Sigmoid colon (tissue), 6 donors: ENCODE measurements at regions not wholly inside any gene's neighbourhood (a gene's known extent, or its start where the extent isn't known, plus 50 kb on each side); places are given as distances from the start of the nearest gene placed in this dataset.

Source experiments
- DNase-seq: peaks from one replicate; pipeline ENCODE4 v3.0.0-alpha.2; 2019
- H3K27ac ChIP-seq, 4 donors: fragments of 200-600 bp; sonication (generic); one replicate each; pipeline ENCODE4 v1.5.1; 2016 to 2019; ENCODE audit warnings: mild to moderate bottlenecking in 1 of 4
- H3K27me3 ChIP-seq, 3 donors: fragments of 200-600 bp; sonication (generic); one replicate each; pipeline ENCODE4 v1.5.1; 2019; ENCODE audit warnings: mild to moderate bottlenecking in 1 of 3
- H3K36me3 ChIP-seq, 4 donors: fragments of 200-600 bp; sonication (generic); one replicate each; pipeline ENCODE4 v1.5.1; 2016 to 2019
- H3K4me1 ChIP-seq, 4 donors: fragments of 200-600 bp; sonication (generic); one replicate each; pipeline ENCODE4 v1.5.1; 2017 to 2019
- H3K4me3 ChIP-seq, 4 donors: fragments of 200-600 bp; sonication (generic); one replicate each; pipeline ENCODE4 v1.5.1; 2017 to 2019; ENCODE audit warnings: mild to moderate bottlenecking in 2 of 4, moderate library complexity in 1 of 4
- H3K9me3 ChIP-seq, 4 donors: fragments of 200-600 bp in 3 of 4; sonication (generic) in 3 of 4; one replicate each; pipeline versions ENCODE4 v1.5.1 to v1.6.1; 2013 to 2019
- EP300 ChIP-seq, 4 donors: sonication (generic); formaldehyde crosslinking; IDR thresholded peaks; one replicate each; pipeline ENCODE4 v1.6.1; 2017; ENCODE audit warnings: antibody characterized with exemption in 4 of 4
- POLR2A ChIP-seq, 2 donors: fragments of 450-650 bp; IDR thresholded peaks; one replicate each; pipeline ENCODE4 v1.6.1; 2016; ENCODE audit warnings: antibody characterized with exemption in 2 of 2, mild to moderate bottlenecking in 2 of 2, moderate library complexity in 2 of 2
- POLR2AphosphoS5 ChIP-seq, 4 donors: sonication (generic); formaldehyde crosslinking; IDR thresholded peaks; one replicate each; pipeline ENCODE4 v1.6.1; 2017; ENCODE audit warnings: antibody characterized with exemption in 4 of 4
- WGBS, 2 donors: extraction: QIAGEN DNeasy Blood & Tissue Kit; methylation state at CpG; one replicate each; pipeline ENCODE4 v1.1.7; 2013; 5-methylcytosine and 5-hydroxymethylcytosine counted together
- intact Hi-C: fragments of 100-400 bp; cut with DNase I; formaldehyde crosslinking; loops from one replicate; pipeline ENCODE4 v1.15.1; 2023
- TF ChIP-seq, protein P1 (sequence below), 4 experiments: fragments of 450-650 bp in 3 of 4; fragments of 200-600 bp in 1 of 4; IDR thresholded peaks; one replicate each; pipeline ENCODE4 v1.5.1; 2016 to 2019; ENCODE audit warnings: antibody characterized with exemption in 4 of 4, mild to moderate bottlenecking in 3 of 4, moderate library complexity in 2 of 4
- donor health status: healthy with polysubstance abuse.
- donor health status: healthy.

DNA sequence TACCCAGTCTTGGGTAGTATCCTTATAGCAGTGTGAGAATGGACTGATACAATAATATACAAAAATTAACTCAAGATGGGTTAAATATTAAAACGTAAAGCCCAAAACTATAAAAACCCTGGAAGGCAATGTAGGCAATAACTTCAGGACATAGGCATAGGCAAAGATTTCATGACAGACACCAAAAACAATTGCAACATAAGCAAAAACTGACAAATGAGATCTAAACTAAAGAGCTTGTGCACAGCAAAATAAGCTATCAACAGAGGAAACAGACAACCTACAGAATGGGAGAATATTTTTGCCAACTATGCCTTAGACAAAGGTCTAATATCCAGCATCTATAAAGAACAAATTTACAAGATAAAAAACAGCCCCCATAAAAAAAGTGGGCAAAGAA is 204.8 kb upstream of the CCDC54 start:
- TF ChIP-seq EP300 (IDR thresholded peaks at IDR 0.05) (no peak), POLR2AphosphoS5 (IDR thresholded peaks at IDR 0.05) (no peak), POLR2A (IDR thresholded peaks at IDR 0.05) (no peak)
- TF ChIP-seq, protein P1, sequence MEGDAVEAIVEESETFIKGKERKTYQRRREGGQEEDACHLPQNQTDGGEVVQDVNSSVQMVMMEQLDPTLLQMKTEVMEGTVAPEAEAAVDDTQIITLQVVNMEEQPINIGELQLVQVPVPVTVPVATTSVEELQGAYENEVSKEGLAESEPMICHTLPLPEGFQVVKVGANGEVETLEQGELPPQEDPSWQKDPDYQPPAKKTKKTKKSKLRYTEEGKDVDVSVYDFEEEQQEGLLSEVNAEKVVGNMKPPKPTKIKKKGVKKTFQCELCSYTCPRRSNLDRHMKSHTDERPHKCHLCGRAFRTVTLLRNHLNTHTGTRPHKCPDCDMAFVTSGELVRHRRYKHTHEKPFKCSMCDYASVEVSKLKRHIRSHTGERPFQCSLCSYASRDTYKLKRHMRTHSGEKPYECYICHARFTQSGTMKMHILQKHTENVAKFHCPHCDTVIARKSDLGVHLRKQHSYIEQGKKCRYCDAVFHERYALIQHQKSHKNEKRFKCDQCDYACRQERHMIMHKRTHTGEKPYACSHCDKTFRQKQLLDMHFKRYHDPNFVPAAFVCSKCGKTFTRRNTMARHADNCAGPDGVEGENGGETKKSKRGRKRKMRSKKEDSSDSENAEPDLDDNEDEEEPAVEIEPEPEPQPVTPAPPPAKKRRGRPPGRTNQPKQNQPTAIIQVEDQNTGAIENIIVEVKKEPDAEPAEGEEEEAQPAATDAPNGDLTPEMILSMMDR (IDR thresholded peaks at IDR 0.05), result no peak
- Histone ChIP-seq H3K4me1 (no peaks in the 10 kb centered on the region), H3K4me3 (no peak overlapping the region), H3K36me3 (no peaks in the 10 kb centered on the region), H3K27ac (no peak overlapping the region), H3K9me3 (peaks cover 0 to 8% (median 4%) of the 10 kb centered on the region in 4 donors), H3K27me3 (no peaks in the 10 kb centered on the region)
- intact Hi-C loops, result no loop called here
- WGBS, 2 donors, result 86 to 95% methylated on average over 1 of the region's 1 CpG
- no peak for DNase-seq

DNA sequence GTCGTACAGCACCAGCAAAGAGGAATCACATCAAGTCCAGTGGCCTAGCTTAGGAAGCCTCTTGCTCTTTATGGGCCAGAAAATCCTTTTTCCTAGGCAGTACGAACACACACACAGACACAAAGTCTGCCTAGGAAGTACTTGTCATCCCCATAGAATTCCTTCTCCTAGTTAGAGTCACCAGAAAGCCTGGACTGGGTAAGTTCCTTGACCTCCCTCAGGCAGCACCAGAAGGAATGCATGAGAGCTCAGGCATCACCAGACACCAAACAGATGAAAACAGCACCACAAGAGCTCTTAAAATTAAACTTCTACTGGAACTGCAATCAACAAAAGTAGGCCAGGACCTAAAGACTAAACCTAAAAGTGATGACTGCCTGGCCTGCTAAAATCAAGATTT is 192.9 kb upstream of the CCDC54 start:
- Histone ChIP-seq H3K4me3 (no peak overlapping the region), H3K36me3 (no peaks in the 10 kb centered on the region), H3K9me3 (no peaks in the 10 kb centered on the region), H3K27ac (no peak overlapping the region), H3K27me3 (no peaks in the 10 kb centered on the region), H3K4me1 (no peaks in the 10 kb centered on the region)
- intact Hi-C loops, result no loop called here
- WGBS, 2 donors, result 84 to 85% methylated on average over 2 of the region's 2 CpGs
- DNase-seq, result no peak
- TF ChIP-seq POLR2AphosphoS5 (IDR thresholded peaks at IDR 0.05) (no peak), EP300 (IDR thresholded peaks at IDR 0.05) (no peak), POLR2A (IDR thresholded peaks at IDR 0.05) (no peak)
- TF ChIP-seq, protein P1 (IDR thresholded peaks at IDR 0.05), result no peak

DNA sequence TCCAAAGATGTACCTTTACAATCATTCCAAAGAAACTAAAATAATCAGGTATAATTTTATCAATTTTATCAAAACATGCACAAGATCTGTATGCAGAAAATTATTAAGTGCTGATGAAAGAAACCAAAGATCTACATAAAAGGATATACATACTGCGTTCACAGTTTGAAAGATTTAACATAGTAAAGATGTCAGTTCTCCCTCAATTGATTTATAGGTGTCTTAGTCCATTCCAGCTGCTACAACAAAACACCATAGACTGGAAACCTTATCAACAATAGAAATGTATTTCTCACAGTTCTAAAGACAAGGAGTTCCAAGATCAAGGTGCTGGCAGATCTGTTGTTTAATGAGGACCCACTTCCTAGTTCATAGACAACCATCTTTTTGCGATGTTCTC is 189.0 kb upstream of the CCDC54 start:
- intact Hi-C loops, result no loop called here
- no peak for DNase-seq
- no peak overlapping the region for H3K27ac ChIP-seq
- no peak for TF ChIP-seq EP300 (IDR thresholded peaks at IDR 0.05)
- no peak for TF ChIP-seq POLR2A (IDR thresholded peaks at IDR 0.05)
- TF ChIP-seq POLR2AphosphoS5 (IDR thresholded peaks at IDR 0.05), result no peak
- TF ChIP-seq, protein P1 (IDR thresholded peaks at IDR 0.05), result no peak
- no peaks in the 10 kb centered on the region for H3K27me3 ChIP-seq
- no peak overlapping the region for H3K4me3 ChIP-seq
- H3K9me3 ChIP-seq, result no peaks in the 10 kb centered on the region
- 42 to 81% methylated on average over 2 of the region's 2 CpGs for WGBS, 2 donors
- no peaks in the 10 kb centered on the region for H3K36me3 ChIP-seq
- no peaks in the 10 kb centered on the region for H3K4me1 ChIP-seq

DNA sequence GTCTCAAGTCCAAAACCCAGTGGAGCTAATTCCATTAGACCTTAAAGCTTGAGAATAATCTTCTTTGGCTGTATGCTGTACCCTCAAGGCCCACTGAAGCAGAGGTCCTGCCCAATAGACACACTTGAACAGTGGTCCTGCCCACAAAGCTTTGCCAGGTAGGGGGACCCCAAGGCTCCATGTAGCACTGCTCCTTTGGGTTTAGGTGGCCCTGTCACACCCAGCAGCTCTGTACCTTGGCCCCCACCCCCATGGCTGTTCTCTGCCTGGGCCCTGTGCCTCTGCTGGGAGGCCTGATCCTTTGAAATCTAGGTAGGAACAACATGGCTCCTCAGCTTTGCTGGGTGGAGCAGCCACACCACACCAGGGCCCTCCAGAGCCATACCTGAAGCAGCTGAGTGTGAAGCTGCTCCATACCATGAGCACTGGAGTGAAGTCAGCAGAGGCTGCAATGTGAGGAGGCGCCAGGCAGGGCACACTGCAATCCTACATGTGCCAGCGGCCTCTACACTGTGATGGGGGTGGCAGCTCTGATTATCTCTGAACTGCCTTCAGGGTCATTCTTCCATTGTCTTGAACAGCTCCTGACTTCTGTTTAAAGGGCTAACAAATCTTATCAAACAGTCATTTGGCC is 188.0 kb upstream of the CCDC54 start:
- H3K36me3 ChIP-seq, result no peaks in the 10 kb centered on the region
- H3K27ac ChIP-seq, result no peak overlapping the region
- DNase-seq, result no peak
- H3K4me3 ChIP-seq, result no peak overlapping the region
- intact Hi-C loops, result no loop called here
- WGBS, 2 donors, result 85 to 91% methylated on average over 2 of the region's 2 CpGs
- no peaks in the 10 kb centered on the region for H3K9me3 ChIP-seq
- no peak for TF ChIP-seq POLR2AphosphoS5 (IDR thresholded peaks at IDR 0.05)
- H3K4me1 ChIP-seq, result no peaks in the 10 kb centered on the region
- no peaks in the 10 kb centered on the region for H3K27me3 ChIP-seq

DNA sequence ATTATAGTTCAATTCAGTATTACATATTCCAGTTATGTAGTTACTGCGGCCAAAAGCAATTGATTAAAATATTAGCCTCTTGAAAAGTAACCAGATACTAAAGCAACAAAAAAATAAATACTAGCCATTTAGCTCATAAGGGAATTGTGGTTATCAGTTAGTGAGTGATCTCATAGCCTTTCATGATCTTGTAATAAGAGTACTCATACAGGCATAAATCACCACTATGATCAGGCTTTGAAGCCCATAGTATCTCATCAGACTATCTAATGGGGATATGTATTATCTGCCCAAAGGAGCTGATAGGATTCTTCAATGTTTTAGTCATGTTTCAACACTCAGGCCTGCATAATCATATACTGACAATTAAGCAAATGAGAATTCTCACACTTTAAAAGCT is 184.1 kb upstream of the CCDC54 start:
- no peaks in the 10 kb centered on the region for H3K27me3 ChIP-seq
- no peak overlapping the region for H3K27ac ChIP-seq
- 92 to 99% methylated on average over 1 of the region's 1 CpG for WGBS, 2 donors
- DNase-seq, result no peak
- TF ChIP-seq POLR2A (IDR thresholded peaks at IDR 0.05) (no peak), POLR2AphosphoS5 (IDR thresholded peaks at IDR 0.05) (no peak)
- H3K36me3 ChIP-seq, result no peaks in the 10 kb centered on the region
- H3K9me3 ChIP-seq, result no peaks in the 10 kb centered on the region
- peaks cover 0 to 5% (median 2%) of the 10 kb centered on the region in 4 donors for H3K4me1 ChIP-seq
- H3K4me3 ChIP-seq, result no peak overlapping the region
- intact Hi-C loops, result no loop called here
